ENCODE measurements at regions not wholly inside any gene's neighbourhood (a gene's known extent, or its start where the extent isn't known, plus 50 kb on each side); places are given as distances from the start of the nearest gene placed in this dataset.

- Histone ChIP-seq H3K27ac (ENCODE audit: low read depth, low read length) (no peak overlapping the region), H2BK12ac (ENCODE audit: low read length) (no peak overlapping the region), H3K18ac (ENCODE audit: low read length) (no peak overlapping the region), H4K12ac (ENCODE audit: low read depth, low read length) (no peak overlapping the region), H3K23ac (ENCODE audit: low read length) (no peak overlapping the region), H3K36me3 (ENCODE audit: control insufficient read depth in 1 of 2, insufficient read depth in 2 of 2, low read length in 2 of 2) (no peaks in the 10 kb centered on the region), H3K9ac (ENCODE audit: low read length) (no peak overlapping the region), H3K4me2 (ENCODE audit: low read length) (no peak overlapping the region), H3K79me1 (ENCODE audit: low read length) (no peaks in the 10 kb centered on the region), H3K27me3 (ENCODE audit: insufficient read depth, low read length) (no peaks in the 10 kb centered on the region), H3K9me3 (ENCODE audit: insufficient read depth, low read depth, low read length) (no peaks in the 10 kb centered on the region), H3K4ac (ENCODE audit: low read depth, low read length) (no peak overlapping the region), H2BK5ac (ENCODE audit: low read depth, low read length, poor library complexity) (no peak overlapping the region), H2BK120ac (ENCODE audit: insufficient read depth, low read length, poor library complexity) (no peak overlapping the region), H3K14ac (ENCODE audit: low read length) (no peak overlapping the region), H3K79me2 (ENCODE audit: control insufficient read depth, insufficient read depth, low read length, poor library complexity) (no peaks in the 10 kb centered on the region), H4K8ac (ENCODE audit: low read depth, low read length) (no peak overlapping the region), H4K91ac (ENCODE audit: low read depth, low read length) (no peak overlapping the region), H3K4me3 (ENCODE audit: low read depth, low read length) (no peak overlapping the region), H3K4me1 (ENCODE audit: control insufficient read depth in 1 of 2, insufficient read depth in 2 of 2, low read length in 2 of 2) (no peaks in the 10 kb centered on the region), H2AFZ (ENCODE audit: insufficient read depth, low read length, poor library complexity) (no peak overlapping the region), H2AK5ac (ENCODE audit: low read length) (no peak overlapping the region)
- no peak for DNase-seq
- WGBS (ENCODE audit: extremely low coverage, insufficient coverage, insufficient read length): no CpG with 5 or more reads among the region's 1 CpG
Observed at GRCh38 chr13:64627654-64628053, 2602.5 kb downstream of the PCDH9 start.

DNA sequence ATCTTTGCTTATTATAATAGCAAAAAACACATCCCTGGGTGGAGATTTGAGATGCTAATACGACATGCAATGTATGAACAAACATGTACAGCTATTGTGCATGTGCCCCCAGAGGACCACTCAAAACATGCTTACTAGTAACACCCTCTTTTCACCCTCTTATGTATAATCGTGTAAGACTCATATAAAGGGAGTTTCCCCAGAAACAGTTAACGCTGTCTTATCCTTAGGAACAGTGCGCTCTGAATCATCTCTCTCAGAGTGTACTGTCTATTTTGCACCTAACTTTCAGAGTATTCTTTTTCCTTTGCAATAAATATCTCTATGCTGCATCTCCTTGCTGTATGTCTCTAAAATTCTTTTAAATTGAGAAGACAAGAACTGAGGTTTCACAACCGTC lies 2604.0 kb downstream of the PCDH9 start:
- H3K79me2 ChIP-seq (ENCODE audit: control insufficient read depth, insufficient read depth, low read length, poor library complexity): no peaks in the 10 kb centered on the region
- H3K14ac ChIP-seq (ENCODE audit: low read length): no peak overlapping the region
- no peak overlapping the region for H3K18ac ChIP-seq (ENCODE audit: low read length)
- H3K36me3 ChIP-seq (ENCODE audit: control insufficient read depth in 1 of 2, insufficient read depth in 2 of 2, low read length in 2 of 2): no peaks in the 10 kb centered on the region
- no peaks in the 10 kb centered on the region for H3K27me3 ChIP-seq (ENCODE audit: insufficient read depth, low read length)
- H3K23ac ChIP-seq (ENCODE audit: low read length): no peak overlapping the region
- H3K4me1 ChIP-seq (ENCODE audit: control insufficient read depth in 1 of 2, insufficient read depth in 2 of 2, low read length in 2 of 2): no peaks in the 10 kb centered on the region
- no peak overlapping the region for H4K8ac ChIP-seq (ENCODE audit: low read depth, low read length)
- H3K9me3 ChIP-seq (ENCODE audit: insufficient read depth, low read depth, low read length): no peaks in the 10 kb centered on the region
- H3K4me3 ChIP-seq (ENCODE audit: low read depth, low read length): no peak overlapping the region
- WGBS (ENCODE audit: extremely low coverage, insufficient coverage, insufficient read length): no CpG with 5 or more reads among the region's 5 CpGs
- H2AFZ ChIP-seq (ENCODE audit: insufficient read depth, low read length, poor library complexity): no peak overlapping the region
- no peak overlapping the region for H2AK5ac ChIP-seq (ENCODE audit: low read length)
- H3K4ac ChIP-seq (ENCODE audit: low read depth, low read length): no peak overlapping the region
- H2BK12ac ChIP-seq (ENCODE audit: low read length): no peak overlapping the region
- no peak overlapping the region for H3K9ac ChIP-seq (ENCODE audit: low read length)
- no peak overlapping the region for H2BK5ac ChIP-seq (ENCODE audit: low read depth, low read length, poor library complexity)
- DNase-seq: no peak
- no peak overlapping the region for H3K4me2 ChIP-seq (ENCODE audit: low read length)
- H3K27ac ChIP-seq (ENCODE audit: low read depth, low read length): no peak overlapping the region
- no peak overlapping the region for H4K12ac ChIP-seq (ENCODE audit: low read depth, low read length)
- H2BK120ac ChIP-seq (ENCODE audit: insufficient read depth, low read length, poor library complexity): no peak overlapping the region
- no peak overlapping the region for H4K91ac ChIP-seq (ENCODE audit: low read depth, low read length)
- H3K79me1 ChIP-seq (ENCODE audit: low read length): no peaks in the 10 kb centered on the region

DNA sequence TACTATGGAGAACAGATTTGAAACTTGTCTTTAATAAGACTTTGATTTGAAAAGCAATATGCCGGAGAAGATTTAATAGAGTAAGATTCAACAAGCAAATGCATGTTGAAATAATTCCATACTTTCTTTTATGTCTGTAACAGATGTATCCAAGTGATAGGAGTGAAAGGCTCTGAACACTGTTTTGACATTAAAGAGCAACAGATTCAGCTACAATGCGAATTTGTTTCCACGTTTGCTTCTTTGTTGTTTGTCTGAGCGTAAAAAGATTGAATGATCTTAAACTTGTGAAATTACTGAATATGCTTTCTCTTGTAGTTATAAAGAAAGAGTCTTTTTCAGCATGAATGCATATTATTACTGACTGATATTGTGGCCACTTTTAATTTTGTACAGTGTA lies 2612.9 kb downstream of the PCDH9 start:
- WGBS (ENCODE audit: extremely low coverage, insufficient coverage, insufficient read length): no CpG with 5 or more reads among the region's 4 CpGs
- Histone ChIP-seq H2BK12ac (ENCODE audit: low read length) (no peak overlapping the region), H3K27ac (ENCODE audit: low read depth, low read length) (no peak overlapping the region), H4K8ac (ENCODE audit: low read depth, low read length) (no peak overlapping the region), H2BK120ac (ENCODE audit: insufficient read depth, low read length, poor library complexity) (no peak overlapping the region), H3K9me3 (ENCODE audit: insufficient read depth, low read depth, low read length) (no peaks in the 10 kb centered on the region), H3K4me2 (ENCODE audit: low read length) (no peak overlapping the region), H4K12ac (ENCODE audit: low read depth, low read length) (no peak overlapping the region), H3K4me3 (ENCODE audit: low read depth, low read length) (no peak overlapping the region), H2AK5ac (ENCODE audit: low read length) (no peak overlapping the region), H3K4ac (ENCODE audit: low read depth, low read length) (no peak overlapping the region), H3K4me1 (ENCODE audit: control insufficient read depth in 1 of 2, insufficient read depth in 2 of 2, low read length in 2 of 2) (no peaks in the 10 kb centered on the region), H3K36me3 (ENCODE audit: control insufficient read depth in 1 of 2, insufficient read depth in 2 of 2, low read length in 2 of 2) (no peaks in the 10 kb centered on the region), H3K9ac (ENCODE audit: low read length) (no peak overlapping the region), H3K27me3 (ENCODE audit: insufficient read depth, low read length) (no peaks in the 10 kb centered on the region), H2BK5ac (ENCODE audit: low read depth, low read length, poor library complexity) (no peak overlapping the region), H4K91ac (ENCODE audit: low read depth, low read length) (no peak overlapping the region), H3K79me1 (ENCODE audit: low read length) (peaks cover 2% of the 10 kb centered on the region), H3K23ac (ENCODE audit: low read length) (no peak overlapping the region), H3K79me2 (ENCODE audit: control insufficient read depth, insufficient read depth, low read length, poor library complexity) (no peaks in the 10 kb centered on the region), H3K14ac (ENCODE audit: low read length) (no peak overlapping the region), H3K18ac (ENCODE audit: low read length) (no peak overlapping the region), H2AFZ (ENCODE audit: insufficient read depth, low read length, poor library complexity) (no peak overlapping the region)
- no peak for DNase-seq

GRCh38 chr13:64591971-64592370 lies 2638.2 kb downstream of the PCDH9 start:
- Histone ChIP-seq H3K4me3 (ENCODE audit: low read depth, low read length) (no peak overlapping the region), H2AFZ (ENCODE audit: insufficient read depth, low read length, poor library complexity) (no peak overlapping the region), H3K9ac (ENCODE audit: low read length) (no peak overlapping the region), H3K14ac (ENCODE audit: low read length) (no peak overlapping the region), H2BK120ac (ENCODE audit: insufficient read depth, low read length, poor library complexity) (no peak overlapping the region), H3K23ac (ENCODE audit: low read length) (no peak overlapping the region), H3K27me3 (ENCODE audit: insufficient read depth, low read length) (no peaks in the 10 kb centered on the region), H3K79me1 (ENCODE audit: low read length) (no peaks in the 10 kb centered on the region), H4K8ac (ENCODE audit: low read depth, low read length) (no peak overlapping the region), H3K27ac (ENCODE audit: low read depth, low read length) (no peak overlapping the region), H3K36me3 (ENCODE audit: control insufficient read depth in 1 of 2, insufficient read depth in 2 of 2, low read length in 2 of 2) (no peaks in the 10 kb centered on the region), H3K9me3 (ENCODE audit: insufficient read depth, low read depth, low read length) (no peaks in the 10 kb centered on the region), H4K91ac (ENCODE audit: low read depth, low read length) (no peak overlapping the region), H3K79me2 (ENCODE audit: control insufficient read depth, insufficient read depth, low read length, poor library complexity) (no peaks in the 10 kb centered on the region), H3K4ac (ENCODE audit: low read depth, low read length) (no peak overlapping the region), H2BK5ac (ENCODE audit: low read depth, low read length, poor library complexity) (no peak overlapping the region), H4K12ac (ENCODE audit: low read depth, low read length) (no peak overlapping the region), H3K4me2 (ENCODE audit: low read length) (no peak overlapping the region), H2BK12ac (ENCODE audit: low read length) (no peak overlapping the region), H2AK5ac (ENCODE audit: low read length) (no peak overlapping the region), H3K4me1 (ENCODE audit: control insufficient read depth in 1 of 2, insufficient read depth in 2 of 2, low read length in 2 of 2) (no peaks in the 10 kb centered on the region), H3K18ac (ENCODE audit: low read length) (no peak overlapping the region)
- DNase-seq: no peak

DNA sequence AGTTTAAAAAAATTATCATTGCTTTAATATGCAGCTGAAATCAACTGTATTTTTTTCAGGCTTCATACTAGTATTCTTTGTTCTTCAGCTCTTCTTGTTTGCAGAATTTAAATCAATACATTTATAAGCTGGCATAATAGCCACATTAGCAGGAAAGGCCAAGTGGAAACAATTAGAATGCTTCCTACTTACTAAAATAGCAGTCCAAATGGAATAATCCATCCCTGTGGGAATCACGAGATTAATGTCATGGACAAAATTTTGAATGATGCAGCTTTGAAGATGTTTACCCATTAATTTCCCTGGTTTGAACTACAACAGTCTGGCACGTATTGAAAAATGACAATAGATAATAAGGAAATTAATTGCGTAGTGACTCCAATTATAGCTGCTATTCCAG lies 2650.8 kb downstream of the PCDH9 start:
- Histone ChIP-seq H2AFZ (ENCODE audit: insufficient read depth, low read length, poor library complexity) (no peak overlapping the region), H2AK5ac (ENCODE audit: low read length) (no peak overlapping the region), H3K27me3 (ENCODE audit: insufficient read depth, low read length) (no peaks in the 10 kb centered on the region), H2BK12ac (ENCODE audit: low read length) (no peak overlapping the region), H3K4me3 (ENCODE audit: low read depth, low read length) (no peak overlapping the region), H2BK120ac (ENCODE audit: insufficient read depth, low read length, poor library complexity) (no peak overlapping the region), H3K14ac (ENCODE audit: low read length) (no peak overlapping the region), H3K9ac (ENCODE audit: low read length) (no peak overlapping the region), H3K27ac (ENCODE audit: low read depth, low read length) (no peak overlapping the region), H2BK5ac (ENCODE audit: low read depth, low read length, poor library complexity) (no peak overlapping the region), H3K79me1 (ENCODE audit: low read length) (no peaks in the 10 kb centered on the region), H3K36me3 (ENCODE audit: control insufficient read depth in 1 of 2, insufficient read depth in 2 of 2, low read length in 2 of 2) (no peaks in the 10 kb centered on the region), H4K91ac (ENCODE audit: low read depth, low read length) (no peak overlapping the region), H4K8ac (ENCODE audit: low read depth, low read length) (no peak overlapping the region), H3K4me1 (ENCODE audit: control insufficient read depth in 1 of 2, insufficient read depth in 2 of 2, low read length in 2 of 2) (no peaks in the 10 kb centered on the region), H3K23ac (ENCODE audit: low read length) (no peak overlapping the region), H3K79me2 (ENCODE audit: control insufficient read depth, insufficient read depth, low read length, poor library complexity) (no peaks in the 10 kb centered on the region), H3K9me3 (ENCODE audit: insufficient read depth, low read depth, low read length) (no peaks in the 10 kb centered on the region), H3K4ac (ENCODE audit: low read depth, low read length) (no peak overlapping the region), H3K4me2 (ENCODE audit: low read length) (no peak overlapping the region), H4K12ac (ENCODE audit: low read depth, low read length) (no peak overlapping the region), H3K18ac (ENCODE audit: low read length) (no peak overlapping the region)
- DNase-seq: no peak
- no CpG with 5 or more reads among the region's 3 CpGs for WGBS (ENCODE audit: extremely low coverage, insufficient coverage, insufficient read length)
